A673 (cell line): ENCODE measurements at regions not wholly inside any gene's neighbourhood (a gene's known extent, or its start where the extent isn't known, plus 50 kb on each side); places are given as distances from the start of the nearest gene placed in this dataset.

Source experiments
- BruUV-seq: library from RNA; stranded (reverse); fragments of 400-500 nt; replicated peaks from 2 replicates; lab custom pipeline; 2021; lab: Mats Ljungman, UMichigan
- CTCF ChIA-PET: fragments of 300-600 bp; sonication (Branson Sonifier 250); formaldehyde crosslinking; loops from one replicate; lab custom pipeline; 2022; ENCODE audit warnings: antibody characterized with exemption; lab: Charles Lee
- POLR2A ChIA-PET: fragments of 300-600 bp; sonication (Branson Sonifier 250); formaldehyde crosslinking; loops from one replicate; lab custom pipeline; 2022; ENCODE audit warnings: antibody characterized with exemption; ENCODE audit not compliant: low non-redundant PET; lab: Charles Lee
- DNase-seq: peaks from one replicate; pipeline ENCODE4 v3.0.0-alpha.2; 2015; ENCODE audit warnings: low spot score
- H3K27ac ChIP-seq: fragments of 200-600 bp; sonication (generic); 2 replicates; pipeline ENCODE4 v1.5.1; 2016; ENCODE audit warnings: mixed run types, low read depth, mild to moderate bottlenecking, mixed read lengths, antibody characterized with exemption, low read length; ENCODE audit not compliant: poor library complexity, severe bottlenecking
- H3K27me3 ChIP-seq: fragments of 200-600 bp; sonication (generic); replicated peaks from 2 replicates; pipeline ENCODE4 v1.6.1; 2017; ENCODE audit warnings: mixed run types, low read depth, mild to moderate bottlenecking, mixed read lengths, antibody characterized with exemption, low read length; ENCODE audit not compliant: insufficient read depth, poor library complexity
- H3K36me3 ChIP-seq: fragments of 200-600 bp; sonication (generic); 2 replicates; pipeline ENCODE4 v1.6.1; 2016; ENCODE audit warnings: mixed run types, mild to moderate bottlenecking, mixed read lengths, antibody characterized with exemption, low read length; ENCODE audit not compliant: insufficient read depth, poor library complexity, severe bottlenecking
- H3K4me1 ChIP-seq: fragments of 200-600 bp; sonication (generic); 2 replicates; pipeline ENCODE4 v1.6.1; 2017; ENCODE audit warnings: mixed run types, mild to moderate bottlenecking, mixed read lengths, antibody characterized with exemption, low read length; ENCODE audit not compliant: insufficient read depth, poor library complexity, severe bottlenecking
- H3K4me3 ChIP-seq: fragments of 200-600 bp; sonication (generic); 2 replicates; pipeline ENCODE4 v1.5.1; 2016; ENCODE audit warnings: low read depth, mixed run types, mild to moderate bottlenecking, mixed read lengths, low read length; ENCODE audit not compliant: poor library complexity, severe bottlenecking
- H3K9me3 ChIP-seq: fragments of 200-600 bp; sonication (generic); 2 replicates; pipeline ENCODE4 v1.6.1; 2016; ENCODE audit warnings: mixed run types, low read depth, mild to moderate bottlenecking, mixed read lengths, antibody characterized with exemption, low read length; ENCODE audit not compliant: poor library complexity, severe bottlenecking
- EZH2 ChIP-seq: fragments of 200-600 bp; sonication (generic); IDR thresholded peaks from 2 replicates; pipeline ENCODE4 v1.6.1; 2017; ENCODE audit warnings: borderline replicate concordance, low read depth, mild to moderate bottlenecking, mixed read lengths, antibody characterized with exemption, low read length; ENCODE audit not compliant: poor library complexity, severe bottlenecking
- intact Hi-C: fragments of 100-400 bp; cut with micrococcal nuclease; formaldehyde crosslinking; loops from one replicate; pipeline ENCODE4 v1.10.0; 2022; ENCODE audit not compliant: unreplicated experiment
- TF ChIP-seq, protein P1 (sequence below): fragments of 300-800, 200-600 bp; sonication (generic); conservative IDR thresholded peaks from 2 replicates; pipeline ENCODE4 v1.5.1; 2017; ENCODE audit warnings: low read depth, mild to moderate bottlenecking, antibody characterized with exemption, low read length, moderate library complexity, mixed read lengths

DNA sequence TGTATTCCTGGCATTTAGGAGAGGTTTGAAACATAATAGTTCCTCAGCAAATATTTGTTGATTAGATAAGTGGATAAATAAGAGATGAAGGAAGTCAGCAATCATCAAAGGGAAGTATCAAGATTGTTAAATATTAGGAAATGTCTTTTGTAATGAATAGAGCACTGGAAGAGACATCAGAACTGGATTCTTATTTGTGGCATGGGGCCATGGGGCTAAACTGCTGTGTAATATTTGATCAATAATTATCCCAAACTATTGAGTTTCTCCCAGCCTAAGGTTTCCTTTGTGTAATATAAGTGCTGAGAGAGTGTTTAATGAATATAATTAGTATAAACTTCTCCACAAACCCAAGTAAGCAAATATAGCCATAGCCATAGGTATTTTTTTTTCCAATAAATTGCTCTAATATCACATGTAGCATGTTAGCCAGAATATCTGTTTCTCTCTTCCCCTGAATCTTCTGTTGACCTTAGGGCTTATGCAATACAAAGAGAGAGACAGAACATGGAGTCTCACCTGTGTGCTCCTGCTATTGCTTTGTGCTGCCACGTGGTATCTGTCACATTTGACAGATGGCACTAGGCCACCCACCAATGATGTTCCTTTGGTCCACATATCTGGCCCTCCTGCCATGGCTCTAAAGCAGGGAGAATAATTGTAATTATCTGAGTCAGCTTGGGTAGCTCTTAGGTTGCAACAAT lies 658.7 kb downstream of the SOX5 start:
- Histone ChIP-seq H3K27ac (no peak overlapping the region), H3K4me1 (no peaks in the 10 kb centered on the region), H3K4me3 (no peak overlapping the region), H3K9me3 (no peaks in the 10 kb centered on the region), H3K36me3 (no peaks in the 10 kb centered on the region), H3K27me3 (no peaks in the 10 kb centered on the region)
- ChIA-PET CTCF (no interaction called here), POLR2A (no interaction called here)
- no TSS peak for BruUV-seq
- no peak for DNase-seq
- intact Hi-C loops: no loop called here
- TF ChIP-seq, protein P1, sequence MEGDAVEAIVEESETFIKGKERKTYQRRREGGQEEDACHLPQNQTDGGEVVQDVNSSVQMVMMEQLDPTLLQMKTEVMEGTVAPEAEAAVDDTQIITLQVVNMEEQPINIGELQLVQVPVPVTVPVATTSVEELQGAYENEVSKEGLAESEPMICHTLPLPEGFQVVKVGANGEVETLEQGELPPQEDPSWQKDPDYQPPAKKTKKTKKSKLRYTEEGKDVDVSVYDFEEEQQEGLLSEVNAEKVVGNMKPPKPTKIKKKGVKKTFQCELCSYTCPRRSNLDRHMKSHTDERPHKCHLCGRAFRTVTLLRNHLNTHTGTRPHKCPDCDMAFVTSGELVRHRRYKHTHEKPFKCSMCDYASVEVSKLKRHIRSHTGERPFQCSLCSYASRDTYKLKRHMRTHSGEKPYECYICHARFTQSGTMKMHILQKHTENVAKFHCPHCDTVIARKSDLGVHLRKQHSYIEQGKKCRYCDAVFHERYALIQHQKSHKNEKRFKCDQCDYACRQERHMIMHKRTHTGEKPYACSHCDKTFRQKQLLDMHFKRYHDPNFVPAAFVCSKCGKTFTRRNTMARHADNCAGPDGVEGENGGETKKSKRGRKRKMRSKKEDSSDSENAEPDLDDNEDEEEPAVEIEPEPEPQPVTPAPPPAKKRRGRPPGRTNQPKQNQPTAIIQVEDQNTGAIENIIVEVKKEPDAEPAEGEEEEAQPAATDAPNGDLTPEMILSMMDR: no peak
- no peak for TF ChIP-seq EZH2

DNA sequence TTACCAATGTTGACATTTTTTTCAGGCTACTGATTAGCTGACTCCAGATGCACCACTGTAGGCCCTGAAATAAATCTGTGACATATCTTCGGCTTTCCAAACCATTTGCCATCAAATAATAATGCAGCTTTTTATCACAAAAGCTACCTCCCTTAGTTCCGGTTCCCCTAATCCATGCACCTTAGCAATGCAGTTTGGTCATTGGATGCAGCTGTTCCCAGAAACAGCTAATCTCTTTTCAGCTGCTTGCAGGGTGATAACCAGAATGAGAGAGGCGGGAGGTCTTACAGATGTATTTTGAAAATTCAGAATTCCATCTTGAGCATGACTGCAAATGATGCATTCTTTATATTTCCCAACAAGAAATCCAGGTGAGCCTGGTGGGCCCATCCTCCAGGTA lies 646.2 kb downstream of the SOX5 start:
- TF ChIP-seq, protein P1: no peak
- TF ChIP-seq EZH2: no peak
- H3K36me3 ChIP-seq: no peaks in the 10 kb centered on the region
- H3K4me1 ChIP-seq: no peaks in the 10 kb centered on the region
- H3K9me3 ChIP-seq: no peaks in the 10 kb centered on the region
- intact Hi-C loops: no loop called here
- BruUV-seq: no TSS peak
- no peak overlapping the region for H3K4me3 ChIP-seq
- no peaks in the 10 kb centered on the region for H3K27me3 ChIP-seq
- ChIA-PET CTCF (no interaction called here), POLR2A (no interaction called here)
- no peak overlapping the region for H3K27ac ChIP-seq
- no peak for DNase-seq

DNA sequence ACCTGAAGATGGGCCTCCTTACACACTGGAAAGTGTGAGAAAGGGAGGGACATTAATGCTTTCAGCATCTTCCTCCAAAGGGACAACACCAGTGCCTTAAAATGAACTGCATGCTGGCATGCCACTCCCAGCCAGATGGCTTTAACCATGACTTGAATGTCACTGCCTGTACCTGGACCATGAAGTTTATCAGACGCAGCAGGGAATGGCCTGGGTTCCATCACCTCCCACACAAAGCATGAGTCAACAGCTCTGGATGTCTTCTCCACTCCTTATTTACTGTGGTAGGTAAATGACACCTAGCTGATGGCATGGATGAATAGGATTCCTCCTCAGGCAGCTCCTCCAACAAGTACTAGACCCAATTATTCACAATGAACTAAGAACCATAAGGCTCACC lies 645.6 kb downstream of the SOX5 start:
- no peaks in the 10 kb centered on the region for H3K9me3 ChIP-seq
- H3K27ac ChIP-seq: no peak overlapping the region
- no peaks in the 10 kb centered on the region for H3K27me3 ChIP-seq
- no peaks in the 10 kb centered on the region for H3K36me3 ChIP-seq
- intact Hi-C loops: no loop called here
- no peaks in the 10 kb centered on the region for H3K4me1 ChIP-seq
- TF ChIP-seq EZH2: no peak
- TF ChIP-seq, protein P1: no peak
- DNase-seq: no peak
- no TSS peak for BruUV-seq
- CTCF ChIA-PET: no interaction called here
- POLR2A ChIA-PET: no interaction called here
- no peak overlapping the region for H3K4me3 ChIP-seq
